Left renal pelvis (tissue), 4 donors: ENCODE measurements at regions not wholly inside any gene's neighbourhood (a gene's known extent, or its start where the extent isn't known, plus 50 kb on each side); places are given as distances from the start of the nearest gene placed in this dataset.
"Not testable (repeated sequence)": the region's sequence is repeated elsewhere in the genome, so short reads cannot be mapped to it uniquely, and the experiment has no call there.

Experiments used
- DNase-seq, 4 donors: peaks; one replicate each; pipeline ENCODE4 v3.0.0-alpha.2; 2013; ENCODE audit warnings: low read depth in 4 of 4, low spot score in 3 of 4

- no peak for DNase-seq
Observed at GRCh38 chr2:116761864-116762263, 1052.6 kb upstream of the DDX18 start.

- DNase-seq = no peak
Observed at GRCh38 chr2:116769514-116769913, 1045.0 kb upstream of the DDX18 start.

GRCh38 chr2:116776556-116776955 is 1037.9 kb upstream of the DDX18 start:
- DNase-seq = no peak

GRCh38 chr2:116787848-116788247 is 1026.6 kb upstream of the DDX18 start:
- no peak for DNase-seq

- no peak for DNase-seq
Observed at GRCh38 chr2:116802671-116803070, 1011.8 kb upstream of the DDX18 start.

GRCh38 chr2:116804901-116805300 is 1009.6 kb upstream of the DDX18 start:
- no peak for DNase-seq

GRCh38 chr2:116806505-116806904 is 1008.0 kb upstream of the DDX18 start:
- not testable (repeated sequence) for DNase-seq

- no peak for DNase-seq
Observed at GRCh38 chr2:116809109-116809508, 1005.4 kb upstream of the DDX18 start.

- no peak for DNase-seq
Observed at GRCh38 chr2:116810071-116810470, 1004.4 kb upstream of the DDX18 start.

- DNase-seq = no peak
Observed at GRCh38 chr2:116810645-116811044, 1003.8 kb upstream of the DDX18 start.

GRCh38 chr2:116819355-116819754 is 995.1 kb upstream of the DDX18 start:
- no peak for DNase-seq

- no peak for DNase-seq
Observed at GRCh38 chr2:116820986-116821385, 993.5 kb upstream of the DDX18 start.

GRCh38 chr2:116829543-116829942 is 984.9 kb upstream of the DDX18 start:
- not testable (repeated sequence) for DNase-seq

GRCh38 chr2:116832148-116832547 is 982.3 kb upstream of the DDX18 start:
- DNase-seq = no peak

GRCh38 chr2:116833052-116833451 is 981.4 kb upstream of the DDX18 start:
- no peak for DNase-seq

GRCh38 chr2:116842164-116842563 is 972.3 kb upstream of the DDX18 start:
- no peak for DNase-seq

- DNase-seq = no peak
Observed at GRCh38 chr2:116859708-116860107, 954.8 kb upstream of the DDX18 start.

- DNase-seq = no peak
Observed at GRCh38 chr2:116874021-116874420, 940.5 kb upstream of the DDX18 start.

GRCh38 chr2:116877274-116877673 is 937.2 kb upstream of the DDX18 start:
- no peak for DNase-seq

- no peak for DNase-seq
Observed at GRCh38 chr2:116877944-116878343, 936.5 kb upstream of the DDX18 start.

GRCh38 chr2:116879650-116880160 is 934.8 kb upstream of the DDX18 start:
- DNase-seq = no peak

GRCh38 chr2:116891191-116891590 is 923.3 kb upstream of the DDX18 start:
- DNase-seq = no peak

GRCh38 chr2:116911540-116911939 is 903.0 kb upstream of the DDX18 start:
- DNase-seq = no peak
